H1 (cell line): ENCODE measurements at regions not wholly inside any gene's neighbourhood (a gene's known extent, or its start where the extent isn't known, plus 50 kb on each side); places are given as distances from the start of the nearest gene placed in this dataset.

Experiments used
- CTCF ChIA-PET: fragments of 300-600 bp; sonication (Branson Sonifier 250); formaldehyde crosslinking; loops from one replicate; lab custom pipeline; 2021; ENCODE audit not compliant: partially characterized antibody; lab: Charles Lee
- POLR2A ChIA-PET: fragments of 300-600 bp; sonication (Branson Sonifier 250); formaldehyde crosslinking; loops from one replicate; lab custom pipeline; 2021; ENCODE audit warnings: inconsistent platforms; ENCODE audit not compliant: partially characterized antibody; lab: Charles Lee
- DNase-seq, 2 experiments: peaks; one replicate each; pipeline versions ENCODE4 v3.0.0 to v3.0.0-alpha.2; 2010 to 2022; ENCODE audit warnings: low spot score in 2 of 2, low read depth in 1 of 2, mixed read lengths in 1 of 2
- FAIRE-seq: peaks from 2 replicates; lab custom pipeline; 2011; peaks lifted over from hg19 to GRCh38; lab: Jason Lieb, UNC
- H2AFZ ChIP-seq: 2 replicates; pipeline ENCODE4 v1.8.1; 2012; ENCODE audit warnings: low read length, inconsistent platforms
- H2AK5ac ChIP-seq: 2 replicates; pipeline ENCODE4 v1.6.1; 2013; ENCODE audit warnings: low read depth, low read length
- H2BK120ac ChIP-seq: replicated peaks from 2 replicates; pipeline ENCODE3; 2013; ENCODE audit warnings: low read depth, low read length, inconsistent platforms
- H2BK12ac ChIP-seq: 2 replicates; pipeline ENCODE4 v1.6.1; 2013; ENCODE audit warnings: low read depth, low read length
- H2BK15ac ChIP-seq: 2 replicates; pipeline ENCODE4 v1.6.1; 2013; ENCODE audit warnings: low read length
- H2BK20ac ChIP-seq: 2 replicates; pipeline ENCODE4 v1.6.1; 2013; ENCODE audit warnings: low read length
- H2BK5ac ChIP-seq: 2 replicates; pipeline ENCODE4 v1.6.1; 2013; ENCODE audit warnings: low read depth, low read length
- H3K14ac ChIP-seq: 2 replicates; pipeline ENCODE4 v1.6.1; 2013; ENCODE audit warnings: inconsistent platforms; ENCODE audit not compliant: insufficient read length
- H3K18ac ChIP-seq: 2 replicates; pipeline ENCODE4 v1.6.1; 2013; ENCODE audit warnings: low read length; ENCODE audit errors: extremely low read depth
- H3K23ac ChIP-seq: 2 replicates; pipeline ENCODE4 v1.6.1; 2013; ENCODE audit warnings: inconsistent platforms; ENCODE audit not compliant: insufficient read length
- H3K23me2 ChIP-seq: 2 replicates; pipeline ENCODE4 v1.6.1; 2013; ENCODE audit warnings: low read depth, low read length
- H3K27ac ChIP-seq: 2 replicates; pipeline ENCODE4 v1.6.1; 2011; ENCODE audit warnings: low read depth, low read length, inconsistent platforms
- H3K27me3 ChIP-seq, 4 experiments: replicated peaks in 1 of 4; 1 replicate in 1 of 4; 2 replicates in 3 of 4; pipeline versions ENCODE4 v1.6.1 to v1.8.1; 2011 to 2013; ENCODE audit warnings: low read length in 3 of 4, mild to moderate bottlenecking in 3 of 4, inconsistent platforms in 2 of 4, mixed read lengths in 2 of 4, moderate library complexity in 1 of 4; ENCODE audit not compliant: control insufficient read depth in 3 of 4, insufficient read depth in 3 of 4; ENCODE audit errors: extremely low read depth in 1 of 4
- H3K36me3 ChIP-seq, 4 experiments: 2 replicates each; pipeline versions ENCODE4 v1.6.1 to v1.8.1; 2011 to 2013; ENCODE audit warnings: mild to moderate bottlenecking in 4 of 4, low read length in 3 of 4, moderate library complexity in 2 of 4, control low read depth in 1 of 4, inconsistent platforms in 1 of 4; ENCODE audit not compliant: insufficient read depth in 4 of 4, control insufficient read depth in 2 of 4
- H3K4ac ChIP-seq: replicated peaks from 2 replicates; pipeline ENCODE3; 2013; ENCODE audit warnings: low read length, low read depth, mixed read lengths, inconsistent platforms; ENCODE audit not compliant: insufficient read length
- H3K4me1 ChIP-seq, 4 experiments: replicated peaks in 1 of 4; 1 replicate in 1 of 4; 2 replicates in 3 of 4; pipeline versions ENCODE4 v1.6.1 to v1.8.1; 2011 to 2013; ENCODE audit warnings: low read length in 3 of 4, inconsistent platforms in 2 of 4, mixed read lengths in 1 of 4; ENCODE audit not compliant: insufficient read depth in 4 of 4, control insufficient read depth in 3 of 4
- H3K4me2 ChIP-seq, 2 experiments: 2 replicates each; pipeline versions ENCODE4 v1.6.1 to v1.8.1; 2011 to 2013; ENCODE audit warnings: low read depth in 2 of 2, low read length in 2 of 2, control low read depth in 1 of 2, inconsistent platforms in 1 of 2, mild to moderate bottlenecking in 1 of 2; ENCODE audit not compliant: insufficient read depth in 1 of 2
- H3K4me3 ChIP-seq, 4 experiments: fragments of 200-600, 300-600 bp in 1 of 4; sonication (generic), shearing (Covaris generic), sonication (Bioruptor Twin) in 1 of 4; 2 replicates each; pipeline versions ENCODE4 v1.5.1 to v1.8.1; 2011 to 2016; ENCODE audit warnings: low read length in 4 of 4, low read depth in 3 of 4, control low read depth in 2 of 4, inconsistent platforms in 2 of 4, mild to moderate bottlenecking in 2 of 4, mixed read lengths in 1 of 4, moderate library complexity in 1 of 4; ENCODE audit not compliant: insufficient read depth in 2 of 4; ENCODE audit errors: extremely low read depth in 1 of 4
- H3K56ac ChIP-seq: replicated peaks from 2 replicates; pipeline ENCODE3; 2013; ENCODE audit warnings: low read depth, mild to moderate bottlenecking, mixed read lengths, low read length, inconsistent platforms; ENCODE audit not compliant: insufficient read length
- H3K79me1 ChIP-seq: 2 replicates; pipeline ENCODE4 v1.6.1; 2013; ENCODE audit warnings: low read depth, low read length, control low read depth
- H3K79me2 ChIP-seq, 2 experiments: 2 replicates each; pipeline versions ENCODE4 v1.6.1 to v1.8.1; 2012 to 2013; ENCODE audit warnings: low read length in 2 of 2, mild to moderate bottlenecking in 2 of 2, inconsistent platforms in 1 of 2; ENCODE audit not compliant: insufficient read depth in 2 of 2, control insufficient read depth in 1 of 2
- H3K9ac ChIP-seq, 4 experiments: replicated peaks in 1 of 4; 1 replicate in 1 of 4; 2 replicates in 3 of 4; pipeline versions ENCODE4 v1.6.1 to v1.8.1; 2011 to 2013; ENCODE audit warnings: low read depth in 3 of 4, low read length in 3 of 4, control low read depth in 2 of 4, mild to moderate bottlenecking in 2 of 4, moderate library complexity in 2 of 4, inconsistent platforms in 1 of 4; ENCODE audit errors: extremely low read depth in 1 of 4
- H3K9me3 ChIP-seq, 2 experiments: 2 replicates each; pipeline versions ENCODE4 v1.6.1 to v1.8.1; 2012 to 2013; ENCODE audit warnings: mild to moderate bottlenecking in 2 of 2, moderate library complexity in 2 of 2, control low read depth in 1 of 2, inconsistent platforms in 1 of 2, low read depth in 1 of 2, low read length in 1 of 2, mixed read lengths in 1 of 2; ENCODE audit not compliant: insufficient read depth in 2 of 2
- H4K20me1 ChIP-seq, 2 experiments: replicated peaks in 1 of 2; 2 replicates each; pipeline versions ENCODE3 to v1.8.1; 2011 to 2013; ENCODE audit warnings: inconsistent platforms in 2 of 2, low read length in 2 of 2, mild to moderate bottlenecking in 1 of 2; ENCODE audit not compliant: insufficient read depth in 2 of 2, control insufficient read depth in 1 of 2
- H4K5ac ChIP-seq: 2 replicates; pipeline ENCODE4 v1.6.1; 2013; ENCODE audit warnings: low read length, low read depth, mixed read lengths, inconsistent platforms; ENCODE audit not compliant: insufficient read length
- H4K8ac ChIP-seq: 2 replicates; pipeline ENCODE4 v1.8.0; 2013; ENCODE audit warnings: mild to moderate bottlenecking, moderate library complexity, low read length, inconsistent platforms; ENCODE audit not compliant: insufficient read depth; ENCODE audit errors: extremely low read depth
- H4K91ac ChIP-seq: replicated peaks from 2 replicates; pipeline ENCODE3; 2013; ENCODE audit warnings: low read length, mixed read lengths, inconsistent platforms; ENCODE audit not compliant: insufficient read length
- BCL11A ChIP-seq, 2 experiments: IDR thresholded peaks; one replicate each; pipeline ENCODE4 v1.6.1; 2011; ENCODE audit warnings: low read depth in 2 of 2, low read length in 2 of 2, mild to moderate bottlenecking in 2 of 2
- CBX5 ChIP-seq: fragments of 300-800, 300-1000 bp; sonication (generic); IDR thresholded peaks from 2 replicates; pipeline ENCODE4 v1.7.1; 2016; ENCODE audit warnings: antibody characterized with exemption, low read length, low read depth
- CBX8 ChIP-seq: fragments of 300-800, 300-1000 bp; sonication (generic); IDR thresholded peaks from 2 replicates; pipeline ENCODE4 v1.7.1; 2016; ENCODE audit warnings: low read depth, low read length, borderline replicate concordance
- CEBPB ChIP-seq: IDR thresholded peaks from 2 replicates; pipeline ENCODE4 v1.6.1; 2012; ENCODE audit warnings: low read depth, low read length
- EZH2 ChIP-seq: fragments of 200-600 bp; sonication (generic); IDR thresholded peaks from 2 replicates; pipeline ENCODE4 v1.7.1; 2012; ENCODE audit warnings: low read depth, mild to moderate bottlenecking, moderate library complexity, low read length, inconsistent platforms; ENCODE audit not compliant: severe bottlenecking
- FOSL1 ChIP-seq: IDR thresholded peaks from 2 replicates; pipeline ENCODE4 v1.6.1; 2011; ENCODE audit warnings: mild to moderate bottlenecking, low read depth, low read length, moderate library complexity; ENCODE audit not compliant: insufficient read depth
- GTF2F1 ChIP-seq: IDR thresholded peaks from 2 replicates; pipeline ENCODE4 v1.6.1; 2012; ENCODE audit warnings: low read depth, low read length, improper control_type of control experiment, borderline replicate concordance
- JUN ChIP-seq: IDR thresholded peaks from 2 replicates; pipeline ENCODE4 v1.6.1; 2011; ENCODE audit warnings: low read depth, mild to moderate bottlenecking, improper control_type of control experiment, low read length
- JUND ChIP-seq: IDR thresholded peaks from 2 replicates; pipeline ENCODE4 v1.6.1; 2011; ENCODE audit warnings: mild to moderate bottlenecking, improper control_type of control experiment, low read length
- NANOG ChIP-seq: IDR thresholded peaks from 2 replicates; pipeline ENCODE4 v1.6.1; 2011; ENCODE audit warnings: low read length, low read depth, mild to moderate bottlenecking, inconsistent platforms; ENCODE audit not compliant: insufficient read depth, poor library complexity, severe bottlenecking
- POLR2A ChIP-seq, 2 experiments: IDR thresholded peaks; 1 replicate in 1 of 2; 2 replicates in 1 of 2; pipeline ENCODE4 v1.6.1; 2011; ENCODE audit warnings: low read depth in 2 of 2, low read length in 2 of 2, mild to moderate bottlenecking in 2 of 2; ENCODE audit errors: control extremely low read depth in 1 of 2
- POLR2AphosphoS5 ChIP-seq: IDR thresholded peaks from 2 replicates; pipeline ENCODE4 v1.6.1; 2011; ENCODE audit warnings: low read depth, low read length
- SIX5 ChIP-seq: IDR thresholded peaks from 2 replicates; pipeline ENCODE4 v1.6.1; 2011; ENCODE audit warnings: mild to moderate bottlenecking, low read depth, low read length
- SUZ12 ChIP-seq: fragments of 200-600 bp; sonication (generic); IDR thresholded peaks from 2 replicates; pipeline ENCODE4 v1.6.1; 2012; ENCODE audit warnings: mild to moderate bottlenecking, inconsistent platforms, low read length, moderate library complexity, mixed read lengths
- TAF7 ChIP-seq: optimal IDR thresholded peaks from 2 replicates; pipeline ENCODE3; 2011; ENCODE audit warnings: low read depth, mild to moderate bottlenecking, inconsistent platforms, low read length, moderate library complexity, borderline replicate concordance
- TEAD4 ChIP-seq: IDR thresholded peaks from 2 replicates; pipeline ENCODE4 v1.6.1; 2012; ENCODE audit warnings: low read depth, low read length, inconsistent platforms, mixed read lengths
- ZNF274 ChIP-seq: IDR thresholded peaks from 2 replicates; pipeline ENCODE4 v1.7.0; 2012; ENCODE audit warnings: low read length, borderline replicate concordance; ENCODE audit errors: extremely low read depth
- WGBS, 2 experiments: shearing (Covaris generic) in 1 of 2; methylation state at CpG; one replicate each; pipeline versions ENCODE4 v1.1.6 to v1.1.7; 2013 to 2015; ENCODE audit warnings: low lambda C conversion rate in 2 of 2, mixed read lengths in 2 of 2, inconsistent platforms in 1 of 2, low coverage in 1 of 2, missing lambda C conversion rate in 1 of 2; ENCODE audit not compliant: insufficient replicate concordance in 2 of 2, insufficient coverage in 1 of 2, insufficient read length in 1 of 2; ENCODE audit errors: extremely low coverage in 1 of 2, missing lambda C conversion rate in 1 of 2; 5-methylcytosine and 5-hydroxymethylcytosine counted together

DNA sequence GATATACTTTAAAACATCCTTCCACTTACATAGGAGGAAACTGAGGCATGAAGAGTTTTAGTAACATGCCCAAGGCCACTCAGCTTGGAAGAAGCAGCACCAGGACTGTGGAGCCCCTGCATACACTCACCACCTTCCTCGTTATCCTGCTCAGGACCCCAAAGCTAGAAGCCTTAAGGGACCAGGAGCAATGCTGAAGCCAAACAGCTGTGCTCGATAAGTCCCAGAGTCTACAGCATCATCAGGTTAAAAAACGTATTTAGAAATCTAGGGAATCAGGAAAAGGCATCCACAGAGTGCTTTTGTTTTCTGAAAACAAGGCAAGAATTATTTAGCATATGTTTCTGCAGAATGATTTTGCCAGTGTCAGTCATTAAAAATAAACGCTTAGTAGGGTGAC, 301.7 kb upstream of the ESRRG start:
- Histone ChIP-seq H2BK12ac (no peak overlapping the region), H4K91ac (no peak overlapping the region), H4K8ac (no peak overlapping the region), H3K23me2 (peaks cover 1% of the 10 kb centered on the region; the same call in 1 of the 2 replicates), H3K79me1 (no peaks in the 10 kb centered on the region), H3K18ac (no peak overlapping the region), H3K14ac (no peak overlapping the region), H2BK5ac (no peak overlapping the region), H3K4me3 (no peak overlapping the region), H2BK20ac (no peak overlapping the region), H3K27me3 (peaks cover 0 to 1% (median 0%) of the 10 kb centered on the region in 4 experiments; a peak in 1 of 7 replicates), H4K20me1 (no peaks in the 10 kb centered on the region), H3K9ac (no peak overlapping the region), H3K23ac (no peak overlapping the region), H3K79me2 (no peaks in the 10 kb centered on the region), H3K4me2 (no peak overlapping the region), H3K27ac (no peak overlapping the region), H2AK5ac (no peak overlapping the region), H2BK15ac (no peak overlapping the region), H3K56ac (no peak overlapping the region), H3K9me3 (no peaks in the 10 kb centered on the region), H4K5ac (no peak overlapping the region), H2AFZ (no peak overlapping the region), H2BK120ac (no peak overlapping the region), H3K4me1 (no peaks in the 10 kb centered on the region), H3K36me3 (no peaks in the 10 kb centered on the region), H3K4ac (no peak overlapping the region)
- POLR2A ChIA-PET: no interaction called here
- DNase-seq: no peak
- CTCF ChIA-PET: no interaction called here
- FAIRE-seq: no peak
- WGBS, 2 experiments: 85% methylated on average over 4 of the region's 4 CpGs; no CpG with 5 or more reads in 1 of the 2 experiments
- no peak for TF ChIP-seq BCL11A (IDR thresholded peaks at IDR 0.05; ENCODE audit: low read depth in 2 of 2, low read length in 2 of 2)
- TF ChIP-seq SUZ12: no peak
- TF ChIP-seq JUND: no peak
- no peak for TF ChIP-seq EZH2
- TF ChIP-seq ZNF274: no peak
- no peak for TF ChIP-seq TEAD4
- TF ChIP-seq SIX5: no peak
- no peak for TF ChIP-seq GTF2F1
- TF ChIP-seq NANOG: no peak
- TF ChIP-seq CEBPB: no peak
- TF ChIP-seq FOSL1: no peak
- TF ChIP-seq POLR2AphosphoS5: no peak
- TF ChIP-seq TAF7: no peak
- no peak for TF ChIP-seq CBX8
- no peak for TF ChIP-seq CBX5
- TF ChIP-seq POLR2A (IDR thresholded peaks at IDR 0.05; ENCODE audit: control extremely low read depth in 1 of 2, low read depth in 2 of 2, low read length in 2 of 2): no peak
- TF ChIP-seq JUN: no peak
